GM21737 (cell line): ENCODE measurements at regions not wholly inside any gene's neighbourhood (a gene's known extent, or its start where the extent isn't known, plus 50 kb on each side); places are given as distances from the start of the nearest gene placed in this dataset.

Experiments used
- ATAC-seq: cut with Tn5 transposase; IDR thresholded peaks from one replicate; pipeline ENCODE4 v1.9.1; 2021; ENCODE audit warnings: mild to moderate bottlenecking, moderate library complexity; ENCODE audit not compliant: unreplicated experiment

GRCh38 chr2:234286956-234287355 is 209.9 kb downstream of the ARL4C start:
- no peak for ATAC-seq

DNA sequence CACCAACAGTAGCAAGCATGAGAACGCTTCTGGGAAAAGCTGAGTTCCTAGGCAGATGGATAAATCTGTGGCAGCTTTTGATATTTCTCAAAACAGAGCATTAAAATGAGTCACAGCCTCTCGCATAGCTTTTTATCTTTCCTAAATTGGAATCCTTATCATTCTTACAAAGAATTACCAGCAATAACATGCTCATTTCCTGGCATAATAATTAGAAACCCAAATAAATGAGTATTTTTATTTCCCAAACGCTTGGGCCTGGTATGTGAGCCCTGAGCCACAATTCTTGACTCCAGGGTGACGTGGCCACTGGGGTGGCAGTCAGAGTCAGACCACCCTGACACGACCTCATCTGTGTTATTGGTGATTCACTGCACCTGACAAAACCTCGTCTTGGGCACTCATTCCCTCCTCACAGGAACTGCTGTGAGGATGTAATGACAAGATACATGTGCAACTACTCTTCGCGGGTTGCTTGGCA is 210.7 kb downstream of the ARL4C start:
- no peak for ATAC-seq

GRCh38 chr2:234285541-234285940 is 211.3 kb downstream of the ARL4C start:
- no peak for ATAC-seq

DNA sequence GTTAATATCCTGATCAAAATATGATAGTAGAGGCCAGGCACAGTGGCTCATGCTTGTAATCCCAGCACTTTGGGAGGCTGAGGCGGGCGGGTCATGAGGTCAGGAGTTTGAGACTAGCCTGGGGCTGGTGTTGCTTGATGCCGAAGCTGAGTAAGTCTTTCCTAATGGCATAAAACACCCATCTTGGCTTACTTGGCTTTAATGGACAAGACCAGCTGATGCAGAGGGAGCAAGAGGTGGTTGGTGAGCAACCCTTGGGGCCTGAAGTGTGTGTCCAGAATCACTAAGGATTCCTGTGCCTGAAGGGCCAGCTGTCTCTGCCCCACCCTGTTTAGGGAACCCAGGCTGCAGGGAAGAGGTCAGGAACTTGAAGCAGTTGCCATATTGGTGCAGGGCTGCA is 217.2 kb downstream of the ARL4C start:
- ATAC-seq = no peak

DNA sequence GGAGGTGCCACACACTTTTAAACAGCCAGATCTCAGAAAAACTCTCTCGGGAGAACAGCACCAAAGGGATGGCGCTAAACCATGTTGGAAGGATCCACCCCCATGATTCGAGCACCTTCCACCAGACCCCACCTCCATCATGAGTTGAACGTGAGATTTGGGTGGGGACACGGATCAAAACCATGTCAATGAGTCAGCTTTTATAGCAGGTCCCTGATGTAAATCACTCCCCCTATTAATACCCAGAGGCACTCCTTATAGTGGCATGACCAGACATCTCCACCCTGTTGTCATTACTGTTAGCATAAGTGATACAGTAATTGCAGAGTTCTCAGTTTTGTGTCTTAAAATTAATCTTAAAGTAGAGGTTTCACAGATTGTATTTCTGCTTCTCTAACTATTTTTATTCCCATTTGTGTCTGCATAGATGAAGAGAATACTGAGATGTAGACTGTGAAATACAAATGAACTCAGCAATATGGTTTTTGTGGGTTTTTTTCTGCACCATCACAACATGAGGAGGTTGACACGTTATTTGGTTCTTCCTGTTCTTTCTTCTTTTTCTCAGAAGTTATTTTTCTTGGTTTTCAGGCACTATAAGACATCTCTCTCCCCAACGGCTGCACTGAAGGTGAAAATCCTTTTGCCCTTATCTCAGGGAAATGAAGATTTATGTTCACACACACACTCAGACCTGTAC is 218.2 kb downstream of the ARL4C start:
- no peak for ATAC-seq

DNA sequence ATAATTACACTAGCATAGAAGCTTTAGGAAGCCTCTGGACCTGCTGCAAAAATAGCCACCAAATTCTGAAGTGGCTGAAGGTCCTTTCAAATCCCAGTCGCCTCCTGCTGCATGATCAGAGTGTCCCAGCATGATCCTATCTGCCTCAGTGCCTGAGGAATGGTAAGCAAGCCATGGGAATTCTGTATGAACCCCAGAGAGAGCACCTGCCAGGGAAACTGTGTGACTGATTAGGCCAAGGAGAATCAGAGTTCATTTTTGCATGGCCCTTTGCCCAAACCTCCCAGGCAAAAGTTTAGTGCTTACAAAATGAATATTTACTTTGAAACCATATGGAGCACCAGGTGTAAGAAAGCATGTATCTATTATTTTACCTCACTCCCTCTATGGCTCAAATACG is 221.4 kb downstream of the ARL4C start:
- ATAC-seq = no peak

- no peak for ATAC-seq
Observed at GRCh38 chr2:234273887-234274584, 222.8 kb downstream of the ARL4C start.

- no peak for ATAC-seq
Observed at GRCh38 chr2:234272069-234272850, 221.8 kb downstream of the SPP2 start.

DNA sequence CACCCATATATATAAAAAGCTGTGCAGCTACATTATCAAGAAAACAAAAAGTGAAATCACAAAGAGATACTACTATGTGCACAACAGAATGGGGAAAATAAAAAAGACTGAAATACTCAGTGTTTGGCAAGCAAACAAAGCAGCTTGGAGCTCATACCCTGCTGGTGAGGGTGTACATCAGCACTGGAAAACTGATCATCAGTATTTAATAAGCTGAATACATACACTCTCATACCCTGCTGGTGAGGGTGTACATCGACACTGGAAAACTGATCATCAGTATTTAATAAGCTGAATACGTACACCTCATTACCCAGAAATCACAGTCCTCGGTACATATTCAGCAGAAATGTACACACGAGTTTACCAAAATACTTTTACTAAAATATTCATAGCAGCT is 220.8 kb downstream of the SPP2 start:
- no peak for ATAC-seq

DNA sequence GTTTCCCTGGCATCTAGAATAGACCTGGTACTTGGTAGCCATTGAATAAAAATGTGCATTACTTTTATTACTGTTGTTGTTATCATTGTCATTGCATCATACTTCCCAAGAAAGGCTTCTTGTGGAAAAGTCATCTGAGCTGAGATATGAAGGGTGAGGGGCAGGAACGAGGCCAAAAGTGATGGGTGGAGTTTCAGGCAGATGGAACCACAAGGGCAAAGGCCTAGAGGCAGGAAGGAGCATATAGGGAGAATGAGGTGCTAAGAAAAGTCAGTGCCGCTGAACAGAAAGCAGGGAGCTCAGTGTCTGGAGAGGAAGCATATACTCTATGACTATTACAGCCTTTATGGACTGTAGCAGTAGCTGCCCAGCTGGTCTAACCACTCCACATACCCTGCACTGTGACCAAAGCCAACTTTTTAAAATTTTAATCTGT is 219.3 kb downstream of the SPP2 start:
- ATAC-seq = no peak

DNA sequence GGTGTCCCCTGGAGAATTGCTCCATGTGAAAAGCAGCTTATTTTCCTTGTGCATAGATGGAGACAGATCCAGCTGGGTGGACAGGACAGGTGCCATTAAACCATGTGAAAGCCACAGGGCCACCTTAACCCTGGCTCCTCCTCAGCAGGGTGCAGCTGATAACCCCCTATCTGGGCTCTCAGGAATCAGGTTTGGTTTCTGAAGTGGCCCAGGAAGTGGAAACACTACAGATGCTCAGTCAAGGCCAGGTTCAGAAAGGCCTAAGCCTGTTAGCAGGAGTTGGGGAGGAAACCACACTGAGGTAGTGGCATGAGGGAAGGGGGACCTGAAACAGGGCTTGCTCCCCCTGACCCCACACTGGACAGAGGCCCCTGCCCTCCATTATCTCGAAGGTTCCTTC is 217.0 kb downstream of the SPP2 start:
- ATAC-seq = no peak

GRCh38 chr2:234266952-234267351 is 216.4 kb downstream of the SPP2 start:
- ATAC-seq = no peak

DNA sequence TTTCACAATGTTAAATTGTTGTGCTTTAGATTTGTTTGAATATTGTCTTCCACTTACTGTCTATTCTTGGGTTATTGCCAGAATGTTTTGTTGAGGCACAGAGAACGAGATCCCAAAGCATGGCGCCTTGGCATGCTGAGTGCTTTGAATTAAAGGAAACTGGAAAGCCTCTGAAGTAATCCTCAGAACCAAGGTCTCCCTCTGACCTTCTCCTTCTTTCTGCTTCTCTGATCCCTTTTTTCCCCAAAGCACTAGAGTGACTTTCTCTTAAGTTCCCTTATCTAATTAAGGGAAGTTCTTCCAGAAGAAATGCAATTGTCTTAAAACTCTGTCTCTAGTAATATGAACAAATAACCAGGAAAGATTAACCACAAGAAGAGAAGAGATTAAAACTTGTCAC is 214.7 kb downstream of the SPP2 start:
- no peak for ATAC-seq

GRCh38 chr2:234261736-234262135 is 211.2 kb downstream of the SPP2 start:
- ATAC-seq = no peak

DNA sequence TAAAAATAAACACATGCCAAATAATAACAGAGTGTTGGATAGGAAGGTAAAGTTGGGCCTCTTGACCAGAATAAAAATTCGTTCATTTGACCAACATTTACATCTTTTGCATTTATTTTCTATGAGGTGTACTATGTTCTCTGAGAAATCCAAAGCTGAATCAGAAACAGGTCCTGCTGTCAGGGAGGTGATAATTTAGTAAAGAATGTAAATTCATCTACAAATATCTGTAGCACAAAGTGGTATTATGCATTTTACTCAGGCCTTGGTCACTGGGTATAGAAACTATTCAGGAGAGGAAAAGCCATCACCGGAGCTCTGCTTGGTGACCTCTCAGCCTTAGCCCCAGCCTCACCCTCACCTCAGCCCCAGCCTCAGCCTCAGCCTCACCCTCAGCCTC is 208.9 kb downstream of the SPP2 start:
- ATAC-seq = no peak

DNA sequence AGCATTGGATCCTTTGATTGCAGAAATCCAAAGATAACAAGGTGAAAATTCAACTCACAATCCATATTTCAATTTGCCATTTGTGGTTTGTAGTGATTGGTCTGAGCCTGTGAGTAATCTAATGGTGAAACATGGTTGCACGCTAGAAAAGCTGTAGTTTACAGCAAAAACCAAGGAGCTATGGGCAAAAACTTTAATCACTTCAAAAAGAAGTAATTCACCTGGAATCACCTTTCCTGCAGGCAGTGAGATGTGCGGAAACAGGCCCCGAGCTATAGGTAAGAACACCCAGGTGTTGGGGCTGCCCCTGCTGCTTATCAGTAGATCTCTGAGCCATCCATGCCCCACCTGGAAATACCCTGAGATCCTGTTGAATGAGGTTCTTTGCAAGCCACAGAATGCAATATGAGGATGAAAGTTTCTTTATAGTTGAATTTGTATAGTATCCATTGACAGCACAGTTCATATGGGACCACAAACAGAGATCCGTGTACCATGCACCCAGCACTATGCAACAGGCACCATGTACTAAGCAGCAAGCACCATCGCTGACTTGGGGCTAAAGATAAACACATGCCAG is 208.2 kb downstream of the SPP2 start:
- ATAC-seq = no peak

DNA sequence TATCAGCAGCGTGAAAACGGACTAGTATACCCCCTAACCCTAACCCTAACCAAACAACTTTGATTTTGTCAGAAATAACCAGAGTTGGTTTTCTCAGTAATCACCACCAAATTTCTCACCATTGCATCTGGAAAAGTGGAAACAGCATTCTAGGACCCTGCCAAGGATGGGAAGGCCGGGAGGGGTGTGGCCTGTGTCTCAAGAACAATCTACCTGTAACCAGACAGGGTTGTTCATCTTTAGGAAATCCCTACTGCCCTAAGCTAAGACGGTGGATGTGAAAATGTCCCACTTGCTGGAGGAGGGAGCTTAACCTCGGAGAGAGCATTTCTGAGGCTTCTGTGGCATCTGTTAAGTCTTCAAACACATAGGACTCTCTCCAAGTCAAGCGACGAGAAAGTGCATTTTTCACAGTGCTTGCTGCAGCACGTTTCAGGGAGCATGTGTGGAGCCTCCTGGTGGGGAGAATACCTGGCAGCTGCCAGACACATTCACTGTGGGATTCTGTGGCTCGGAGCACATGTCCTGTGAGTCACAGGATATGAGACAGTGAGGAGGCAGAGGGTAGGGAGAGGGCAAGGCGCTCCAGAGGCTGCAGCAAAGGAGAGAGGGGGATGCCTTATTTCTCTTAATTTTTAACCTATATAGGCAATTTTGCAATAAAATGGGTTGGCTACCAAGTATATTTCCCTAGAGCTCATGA is 207.5 kb downstream of the SPP2 start:
- ATAC-seq = no peak

GRCh38 chr2:234256516-234256915 is 206.0 kb downstream of the SPP2 start:
- no peak for ATAC-seq

DNA sequence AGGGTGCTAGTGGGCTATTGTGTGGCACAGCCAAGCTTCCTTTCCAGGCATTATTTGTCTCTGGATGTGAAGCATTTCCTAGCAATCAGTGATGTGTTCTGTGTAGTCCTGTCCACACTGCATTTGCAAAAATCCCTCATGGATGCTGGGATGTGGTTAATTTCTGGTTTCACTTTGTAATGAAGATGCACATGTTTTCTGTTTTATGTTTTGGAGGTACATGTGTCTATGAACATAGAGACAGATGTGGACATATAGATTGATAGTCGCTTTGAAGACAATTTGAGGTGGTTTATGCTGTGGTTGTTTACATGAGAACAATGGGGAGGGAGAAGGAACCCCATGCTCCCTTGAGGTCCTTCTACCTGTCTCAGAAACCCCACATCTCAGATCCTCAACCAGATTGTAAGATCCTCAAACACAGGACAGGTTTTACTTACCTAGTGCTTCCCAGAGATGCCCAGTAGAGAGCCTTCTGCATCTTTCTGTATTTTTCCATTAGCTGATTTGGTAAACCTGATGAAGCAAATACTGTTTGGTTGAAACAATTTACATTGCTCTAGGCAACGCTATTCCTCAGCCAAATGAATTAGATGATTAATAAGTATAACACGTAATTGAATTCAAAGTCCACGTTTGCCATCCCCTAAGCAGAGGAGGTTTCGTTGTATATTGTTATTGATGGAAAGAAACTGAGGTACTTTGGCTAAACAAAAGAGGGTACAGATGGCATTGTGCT is 204.4 kb downstream of the SPP2 start:
- ATAC-seq = no peak

DNA sequence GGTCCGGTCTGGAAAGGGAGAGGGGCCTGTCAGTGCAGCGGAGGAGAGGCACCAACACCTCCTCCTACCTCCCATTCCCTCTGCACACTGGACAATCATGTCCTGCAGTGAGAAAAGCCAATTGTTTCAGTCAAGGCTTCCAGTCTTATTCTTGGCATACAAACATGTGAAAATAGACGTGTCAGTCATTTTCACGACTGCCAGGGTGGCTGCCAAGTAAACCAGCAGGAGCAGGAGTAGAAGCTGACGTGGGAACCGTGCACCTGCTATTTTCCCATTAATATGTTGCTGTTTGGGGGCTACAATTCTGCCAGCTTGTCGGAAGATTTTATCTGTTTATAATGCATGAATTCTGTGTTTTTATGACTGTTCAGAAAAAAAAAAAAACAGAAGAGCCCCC is 202.3 kb downstream of the SPP2 start:
- no peak for ATAC-seq
